ENCODE measurements at regions not wholly inside any gene's neighbourhood (a gene's known extent, or its start where the extent isn't known, plus 50 kb on each side); places are given as distances from the start of the nearest gene placed in this dataset.
"Not testable (repeated sequence)": the region's sequence is repeated elsewhere in the genome, so short reads cannot be mapped to it uniquely, and the experiment has no call there.

DNA sequence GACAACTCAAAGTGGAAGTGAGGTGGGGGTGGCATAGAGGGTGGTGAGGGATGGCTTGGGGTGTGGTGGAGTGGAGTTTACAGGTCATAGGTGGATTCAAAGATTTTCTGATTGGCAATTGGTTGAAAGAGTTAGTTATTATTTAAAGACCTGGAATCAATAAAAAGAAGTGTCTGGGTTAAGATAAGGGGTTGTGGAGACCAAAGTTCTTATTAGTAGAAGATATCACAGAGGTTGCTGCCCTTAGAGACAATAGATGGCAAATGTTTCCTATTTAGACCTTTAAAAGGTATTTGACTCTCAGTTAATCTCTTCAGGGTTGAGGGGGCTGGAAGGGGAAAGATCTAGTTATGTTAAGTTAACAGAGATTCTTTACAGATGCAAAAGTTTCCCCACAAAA is 412.3 kb upstream of the TBL1XR1 start:
- no peak for DNase-seq

DNA sequence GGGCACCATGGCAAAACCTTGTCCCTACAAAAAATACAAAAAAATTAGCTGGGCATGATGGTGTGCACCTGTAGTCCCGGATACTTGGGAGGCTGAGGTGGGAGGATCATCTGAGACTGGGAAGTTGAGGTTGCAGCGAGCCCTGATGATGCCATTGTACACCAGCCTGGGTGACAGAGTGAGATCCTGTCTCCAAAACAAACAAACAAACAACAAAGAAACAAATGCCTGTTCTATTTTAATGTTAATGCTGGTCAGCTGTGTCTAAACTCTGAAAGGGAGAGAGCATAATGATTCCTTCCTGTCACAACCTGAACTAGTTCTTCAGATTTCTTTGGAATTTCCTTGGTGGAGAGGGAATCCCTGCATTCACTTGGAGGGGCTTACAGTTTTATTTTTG is 413.0 kb upstream of the TBL1XR1 start:
- DNase-seq = no peak

DNA sequence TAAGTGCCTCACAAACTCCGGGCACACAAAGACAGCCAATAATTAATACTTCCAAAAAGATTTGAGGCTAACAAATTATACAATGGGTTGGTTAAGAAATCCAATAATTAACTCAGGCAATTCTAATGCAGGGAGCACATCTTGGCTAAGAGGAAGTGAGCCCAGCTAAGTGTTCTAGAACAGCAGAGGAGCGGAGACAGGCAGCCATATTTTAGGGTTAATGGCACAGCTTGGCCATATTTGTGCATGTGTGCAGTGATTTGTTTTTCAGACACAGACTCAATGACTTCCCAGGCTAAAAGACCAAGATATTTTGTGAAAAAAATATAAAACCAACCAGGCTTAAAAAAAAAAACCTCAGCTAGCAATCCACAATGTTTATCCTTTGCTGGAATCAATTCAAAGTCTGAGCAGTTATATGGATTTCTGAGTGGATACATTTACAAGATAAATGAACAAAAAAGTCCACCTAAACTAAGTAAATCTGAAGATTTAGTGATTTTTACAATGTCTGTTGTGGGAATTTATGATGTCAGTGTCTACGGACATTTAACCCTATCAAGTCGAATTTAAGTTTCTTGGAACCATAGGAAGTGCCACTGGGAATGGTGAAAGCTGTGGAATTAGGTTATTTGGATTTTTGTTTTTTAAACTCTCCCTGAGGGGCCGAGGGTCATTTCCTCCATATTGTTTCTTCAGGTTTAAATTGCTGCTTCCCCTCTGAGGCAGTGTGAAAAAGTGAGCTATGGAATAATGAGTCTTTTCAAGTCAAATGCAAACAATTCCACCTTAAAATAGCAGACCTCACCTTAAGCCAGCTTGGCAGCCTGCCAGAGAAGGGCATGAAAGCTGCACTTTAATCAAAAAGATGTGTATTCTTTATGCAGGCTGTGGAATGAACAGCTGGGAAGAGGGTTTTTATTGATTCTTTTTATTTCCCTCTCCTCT is 413.7 kb upstream of the TBL1XR1 start:
- no peak for DNase-seq

DNA sequence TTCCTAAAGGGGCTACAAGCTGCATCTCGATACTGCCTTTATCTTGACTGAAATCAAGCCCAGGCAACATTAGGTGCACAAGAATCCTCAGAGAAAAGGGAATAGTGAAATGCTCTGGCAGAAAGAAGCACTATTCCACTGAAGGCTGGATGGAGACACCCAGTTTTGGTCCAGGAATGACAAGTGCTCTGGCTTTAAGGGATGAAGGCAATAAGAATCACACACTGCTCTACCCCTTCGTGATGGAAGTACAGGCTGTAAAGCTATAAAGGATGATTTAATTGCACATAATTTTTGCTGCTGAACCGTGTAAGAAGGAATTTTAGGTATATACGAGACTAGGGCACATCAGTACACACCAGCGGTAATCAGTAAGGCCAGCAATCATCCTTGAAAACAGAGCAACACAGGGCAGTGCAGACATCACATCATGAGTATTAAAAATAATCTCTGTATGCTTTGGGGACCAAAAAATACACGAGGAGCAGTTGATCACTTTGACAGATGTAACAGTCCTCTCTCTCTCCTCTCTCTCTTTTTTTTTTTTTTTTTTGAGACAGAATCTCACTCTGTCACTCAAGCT is 414.6 kb upstream of the TBL1XR1 start:
- no peak for DNase-seq

DNA sequence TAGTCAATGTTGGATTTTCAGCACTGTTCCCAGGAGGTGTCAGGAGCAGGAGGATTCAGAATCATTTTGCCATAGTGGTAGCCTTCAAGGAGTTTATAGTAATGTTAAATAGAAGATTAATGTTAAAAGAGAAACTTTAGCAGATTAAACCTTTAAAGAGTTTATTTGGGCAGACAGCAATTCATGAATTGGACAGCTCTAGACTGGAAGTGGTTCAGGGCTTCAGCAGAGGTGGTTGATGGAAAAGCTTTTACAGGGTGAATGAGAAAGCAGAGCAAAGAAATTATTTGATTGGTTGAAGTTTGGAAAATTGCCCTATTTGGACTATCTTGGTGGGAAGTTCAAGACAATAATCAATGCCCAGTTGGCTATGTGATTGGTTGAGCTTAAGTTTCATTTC is 416.6 kb upstream of the TBL1XR1 start:
- no peak for DNase-seq

DNA sequence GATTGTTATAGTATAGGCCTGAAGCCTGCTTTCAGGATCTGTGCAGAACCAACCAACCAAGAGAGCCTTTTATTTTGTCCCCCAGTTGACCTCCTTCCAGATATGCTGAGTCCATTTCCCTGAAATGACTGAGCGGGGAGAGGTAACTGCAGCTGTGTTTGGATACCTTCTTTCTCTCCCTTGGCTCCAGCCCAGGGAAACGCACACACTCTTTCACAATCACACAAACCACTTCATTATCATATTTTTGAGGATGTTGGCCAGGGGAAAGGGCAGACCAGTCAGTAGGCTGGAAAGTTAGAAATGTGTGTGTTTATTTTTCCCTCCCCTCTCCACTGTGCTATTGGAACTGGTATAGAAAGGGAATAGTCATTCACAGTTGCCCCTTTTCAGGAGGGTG is 417.7 kb upstream of the TBL1XR1 start:
- no peak for DNase-seq

DNA sequence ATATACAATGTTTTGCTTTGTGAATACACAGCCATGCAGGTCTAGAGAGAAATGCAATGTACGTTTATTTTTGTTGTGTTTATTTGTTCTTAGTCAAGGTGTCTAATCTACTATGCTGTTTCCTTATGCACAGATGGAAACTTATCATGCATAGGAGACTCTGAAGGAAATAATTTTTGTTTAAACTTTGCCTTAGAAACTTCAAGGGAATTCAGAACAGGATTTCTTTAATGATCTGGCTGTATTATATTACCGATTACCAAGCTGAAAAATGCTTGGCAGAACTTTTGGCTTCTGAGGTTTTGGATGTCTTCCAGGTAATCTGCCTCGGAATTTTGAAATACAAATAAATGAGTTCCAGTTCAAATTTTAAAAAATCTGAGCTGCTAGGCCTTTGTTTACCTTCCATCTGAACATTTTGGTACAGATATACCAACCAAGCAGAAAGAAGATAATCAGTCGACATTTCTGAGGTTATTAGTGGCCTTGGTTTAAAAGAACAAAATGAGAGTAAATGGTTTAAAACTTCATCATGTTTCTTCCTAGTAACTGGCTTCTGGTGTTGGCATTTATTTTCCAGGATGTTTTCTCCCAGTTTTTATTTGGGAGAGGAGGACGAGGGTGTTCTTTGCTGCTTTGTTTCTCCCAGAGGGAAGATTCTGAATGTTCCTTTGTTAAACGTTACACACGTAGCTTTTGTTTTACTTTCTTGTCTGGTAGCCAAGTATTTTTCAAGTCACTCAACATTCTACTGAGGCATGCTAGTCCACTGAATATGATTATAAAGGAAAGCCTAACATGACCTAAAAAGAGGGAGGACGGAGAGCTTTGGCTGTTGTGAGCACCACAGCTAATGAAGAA is 421.8 kb upstream of the TBL1XR1 start:
- no peak for DNase-seq

DNA sequence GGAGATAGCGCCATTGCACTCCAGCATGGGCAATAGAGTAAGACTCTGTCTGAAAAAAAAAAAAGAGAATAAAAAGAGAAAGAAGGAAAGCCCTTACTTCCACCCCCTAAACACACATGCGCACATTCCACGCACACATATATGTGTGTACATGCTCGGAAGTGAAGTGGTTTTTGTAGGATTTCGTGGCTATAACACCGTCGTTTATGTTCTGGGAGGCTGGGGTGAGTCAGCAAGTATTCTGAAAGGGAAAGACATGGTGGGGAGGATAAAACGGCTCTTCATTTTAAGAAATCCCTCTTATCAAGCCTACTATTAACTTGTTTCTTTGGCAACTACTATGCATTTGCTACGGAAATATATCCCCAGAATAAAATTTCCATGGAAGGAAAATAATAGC is 422.8 kb upstream of the TBL1XR1 start:
- no peak for DNase-seq

DNA sequence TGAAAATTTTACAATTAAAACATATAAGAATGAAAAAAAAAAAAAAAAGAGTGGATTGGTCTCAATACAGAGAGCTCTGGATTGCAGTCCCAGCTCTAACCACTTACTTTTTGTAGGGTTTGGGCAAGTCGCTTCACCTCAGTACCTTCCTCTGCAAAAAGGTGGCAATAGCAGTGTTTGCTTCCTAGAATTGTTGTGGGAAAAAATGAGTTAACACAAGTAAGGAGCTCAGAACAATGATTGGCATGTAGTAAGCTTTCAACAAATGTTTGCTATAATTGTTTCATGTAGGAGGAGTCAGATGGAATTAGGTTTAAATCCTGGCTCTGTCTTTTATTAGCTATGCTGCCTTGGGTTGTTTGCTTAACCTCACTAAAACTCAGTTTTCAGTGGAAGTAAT is 425.2 kb upstream of the TBL1XR1 start:
- DNase-seq = no peak

DNA sequence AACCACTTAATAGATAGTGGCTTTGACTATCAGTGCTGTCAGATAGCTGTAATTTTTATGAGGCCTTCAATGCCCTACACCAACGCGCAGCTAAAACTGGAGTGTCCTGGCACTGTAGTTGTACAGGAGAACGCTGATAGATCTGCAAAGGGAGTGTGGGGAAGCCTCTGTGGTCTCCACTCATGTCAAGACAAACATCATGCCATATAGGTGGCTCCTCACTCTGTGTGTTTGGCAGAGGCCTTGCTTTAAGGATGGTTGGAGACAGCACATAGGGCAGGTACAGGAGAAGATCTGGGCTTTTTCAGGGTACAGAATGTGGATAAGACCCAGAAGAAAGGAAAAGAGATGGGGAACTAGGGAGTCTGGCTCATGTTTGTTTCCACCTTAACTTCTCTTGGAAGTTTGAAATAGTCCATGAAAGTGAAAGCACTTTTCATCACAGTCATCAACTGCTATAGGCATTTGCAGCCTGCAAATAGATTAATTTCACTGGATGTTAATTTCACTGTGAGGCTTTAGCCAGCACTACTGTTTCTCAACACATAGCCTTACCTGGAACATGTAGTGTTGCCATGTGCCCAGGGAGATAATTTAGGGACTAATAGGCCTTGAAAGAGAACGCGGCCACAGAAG is 425.8 kb upstream of the TBL1XR1 start:
- DNase-seq = no peak

DNA sequence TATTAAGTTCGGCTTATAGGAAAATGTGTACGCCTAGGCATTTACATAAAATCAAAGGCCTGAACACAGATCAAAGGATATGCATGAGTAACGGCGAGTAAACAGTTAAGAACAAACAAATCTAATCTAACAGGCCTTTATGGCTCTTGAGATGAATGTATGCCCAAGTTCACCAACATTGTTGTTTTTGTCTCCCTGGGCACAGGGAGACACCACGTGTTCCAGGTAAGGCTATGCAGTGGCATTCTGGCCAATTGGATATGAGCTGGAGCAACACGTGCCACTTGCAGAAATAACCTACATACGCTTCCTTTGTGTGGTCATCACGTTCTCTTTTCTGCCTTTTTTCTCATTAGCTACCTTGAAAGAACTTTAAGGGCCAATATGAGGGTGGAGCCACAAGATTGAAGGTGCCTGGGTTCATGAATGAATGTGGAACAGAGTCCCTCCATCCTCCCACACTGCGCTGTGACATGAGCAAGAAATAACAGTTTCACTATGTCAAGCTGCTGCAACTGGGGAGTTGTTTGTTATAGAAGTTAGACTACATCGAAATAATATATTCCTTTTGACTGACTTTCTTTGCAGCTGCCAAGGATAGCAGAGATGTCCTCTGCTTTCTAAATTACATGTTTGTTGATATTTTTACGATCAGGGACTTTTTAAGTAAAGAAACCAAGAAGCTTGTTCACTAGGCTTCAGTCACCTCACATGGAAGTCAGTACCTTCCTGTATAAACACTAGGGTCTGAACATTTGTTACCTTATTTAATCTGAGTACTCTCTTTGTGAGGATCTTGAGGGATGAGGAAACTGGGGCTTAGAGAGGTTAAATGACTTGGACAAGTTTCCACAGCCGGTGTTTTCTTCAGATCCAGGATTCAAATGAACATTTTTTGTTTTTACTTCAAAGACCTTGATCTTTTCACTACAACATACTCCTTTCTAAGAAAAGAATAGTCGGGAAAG is 427.5 kb upstream of the TBL1XR1 start:
- no peak for DNase-seq

DNA sequence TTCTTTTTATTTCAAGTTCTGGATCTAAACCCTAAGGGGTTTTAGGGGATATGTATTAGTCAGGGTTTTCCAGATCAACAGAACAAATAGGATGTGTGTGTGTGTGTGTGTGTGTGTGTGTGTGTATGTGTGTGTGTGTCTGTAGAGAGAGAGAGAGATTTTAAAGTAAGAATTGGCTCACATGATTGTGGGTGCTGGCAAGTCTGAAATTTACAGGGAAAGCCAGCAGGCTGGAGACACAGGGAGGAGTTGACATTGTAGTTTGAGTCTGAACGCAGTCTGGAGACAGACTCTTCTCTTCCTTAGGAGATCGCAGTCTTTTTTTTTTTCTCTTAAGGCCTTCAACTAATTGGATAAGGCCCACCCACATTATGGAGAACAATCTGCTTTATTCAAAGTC is 428.8 kb upstream of the TBL1XR1 start:
- DNase-seq = no peak

DNA sequence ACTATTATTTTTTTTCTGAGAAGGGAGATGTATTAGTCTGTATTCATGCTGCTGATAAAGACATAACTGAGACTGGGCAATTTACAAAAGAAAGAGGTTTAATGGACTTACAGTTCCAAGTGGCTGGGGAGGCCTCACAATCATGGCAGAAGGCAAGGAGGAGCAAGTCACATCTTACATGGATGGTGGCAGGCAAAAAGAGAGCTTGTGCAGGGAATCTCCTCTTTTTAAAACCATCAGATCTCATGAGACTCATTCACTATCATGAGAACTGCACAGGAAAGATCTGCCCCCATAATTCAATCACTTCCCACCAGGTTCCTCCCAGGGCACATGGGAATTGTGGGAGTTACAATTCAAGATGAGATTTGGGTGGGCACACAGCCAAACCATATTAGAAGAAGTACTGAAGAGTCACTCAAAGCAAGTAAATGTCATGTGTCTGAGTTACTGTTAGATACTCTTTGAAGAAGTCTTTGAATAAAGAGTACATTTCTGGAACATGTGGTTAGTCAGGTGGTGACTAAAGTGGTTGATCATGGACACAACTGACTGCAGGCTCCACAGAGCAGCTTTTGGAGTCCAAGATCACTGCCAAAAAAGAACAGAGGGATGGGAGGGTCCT is 430.9 kb upstream of the TBL1XR1 start:
- DNase-seq = not testable (repeated sequence)

DNA sequence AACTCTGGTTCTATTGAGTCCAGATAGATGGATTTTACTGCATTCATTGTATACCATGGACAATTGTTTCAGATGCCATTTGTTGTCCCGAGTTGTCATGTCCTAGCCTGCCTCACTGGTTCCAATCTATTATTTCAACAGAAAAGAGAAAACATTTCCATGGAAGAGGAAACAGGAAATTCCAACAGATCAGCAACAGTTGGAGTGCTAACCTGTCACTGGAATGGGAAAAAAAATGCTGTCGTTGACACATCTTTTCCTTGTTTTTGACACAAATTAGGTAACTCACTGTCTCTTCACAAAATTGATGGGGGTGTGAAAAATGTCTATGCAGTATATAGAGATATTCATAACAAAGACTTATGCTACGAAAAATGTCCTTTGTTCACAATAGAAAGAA is 432.0 kb upstream of the TBL1XR1 start:
- DNase-seq = no peak

DNA sequence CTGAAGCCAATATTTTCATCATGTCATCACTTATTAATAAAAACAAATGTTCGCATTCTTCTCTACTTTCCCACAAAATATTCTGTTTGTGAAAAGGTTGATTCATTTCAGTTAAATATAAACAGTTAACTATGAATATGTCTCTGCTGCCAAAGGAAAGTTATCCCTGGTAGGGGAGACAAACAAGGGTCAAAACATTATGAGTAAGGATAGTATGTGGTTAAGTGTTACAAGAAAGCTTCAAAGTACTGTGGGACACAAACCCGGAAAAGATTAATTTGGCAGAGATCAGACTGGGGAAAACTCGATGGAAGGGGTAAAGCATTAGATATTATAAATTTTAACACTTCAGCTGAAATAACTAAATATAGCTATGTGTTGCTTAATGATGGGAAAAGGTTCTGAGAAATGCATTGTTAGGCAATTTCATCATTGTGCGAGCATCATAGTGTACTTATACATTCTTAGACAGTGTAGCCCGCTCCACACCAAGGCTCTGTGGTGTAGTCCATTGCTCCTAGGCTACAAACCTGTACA is 436.5 kb upstream of the TBL1XR1 start:
- DNase-seq = no peak

DNA sequence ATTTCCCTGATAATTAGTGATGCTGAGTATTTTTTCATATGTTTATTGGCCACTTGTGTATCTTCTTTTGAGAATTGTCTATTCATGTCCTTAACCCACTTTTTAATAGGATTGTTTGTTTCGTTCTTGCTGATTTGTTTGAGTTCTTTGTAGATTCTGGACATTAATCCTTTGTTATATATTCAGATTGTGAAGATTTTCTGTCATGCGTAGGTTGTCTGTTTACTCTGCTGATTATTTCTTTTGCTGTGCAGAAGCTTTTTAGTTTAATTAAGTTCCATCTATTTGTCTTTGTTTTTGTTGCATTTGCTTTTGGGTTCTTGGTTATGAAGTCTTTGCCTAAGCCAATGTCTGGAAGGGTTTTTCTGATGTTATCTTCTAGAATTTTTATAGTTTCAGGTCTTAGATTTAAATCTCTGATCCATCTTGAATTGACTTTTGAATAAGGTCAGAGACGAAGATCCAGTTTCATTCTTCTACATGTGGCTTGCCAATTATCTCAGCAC is 438.4 kb upstream of the TBL1XR1 start:
- not testable (repeated sequence) for DNase-seq

DNA sequence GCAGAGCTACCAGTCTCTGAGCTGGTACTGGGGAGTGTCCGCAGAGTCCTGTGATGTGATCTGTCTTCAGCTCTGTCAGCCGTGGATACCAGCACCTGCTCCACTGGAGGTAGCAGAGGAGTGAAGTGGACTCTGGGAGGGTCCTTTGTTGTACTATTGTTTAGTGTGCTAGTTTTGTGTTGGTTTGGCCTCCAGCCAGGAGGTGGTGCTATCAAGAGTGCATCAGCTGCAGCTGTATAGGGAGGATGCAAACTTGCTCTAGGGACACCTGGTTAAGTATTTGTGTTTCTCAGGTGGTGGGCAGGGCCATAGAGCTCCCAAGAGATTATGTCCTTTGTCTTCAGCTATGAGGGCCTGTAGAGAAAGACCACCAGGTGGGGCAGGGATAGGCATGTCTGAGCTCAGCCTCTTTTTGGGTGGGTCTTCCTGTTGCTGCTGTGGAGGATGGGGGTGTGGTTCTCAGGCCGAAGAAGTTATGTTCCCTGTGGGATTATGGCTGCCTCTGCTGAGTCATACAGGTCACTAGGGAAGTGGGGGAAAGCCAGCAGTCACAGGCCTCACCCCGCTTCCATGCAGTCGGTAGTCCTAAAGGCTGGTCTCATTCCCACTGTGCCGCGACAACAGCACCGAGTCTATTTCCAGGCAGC is 443.2 kb upstream of the TBL1XR1 start:
- no peak for DNase-seq

DNA sequence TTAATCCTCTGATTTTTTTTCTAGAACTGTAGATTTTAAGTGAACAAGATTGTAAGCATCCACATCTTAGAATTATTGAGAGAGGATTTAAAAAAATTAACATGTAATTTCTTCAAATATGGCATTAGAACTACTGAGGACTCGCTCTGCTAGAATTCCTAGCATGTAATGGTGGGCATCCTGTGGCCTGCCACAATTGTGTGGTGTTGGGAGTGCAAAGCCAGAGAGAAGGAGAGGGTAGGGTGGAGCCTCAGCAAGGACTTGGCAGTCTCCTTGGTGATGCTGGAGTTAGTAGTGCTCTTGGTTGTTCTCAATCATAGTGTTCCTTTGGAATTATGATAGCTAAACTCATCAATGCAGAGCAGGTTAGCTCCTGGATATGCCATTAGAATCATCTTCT is 443.9 kb upstream of the TBL1XR1 start:
- no peak for DNase-seq

DNA sequence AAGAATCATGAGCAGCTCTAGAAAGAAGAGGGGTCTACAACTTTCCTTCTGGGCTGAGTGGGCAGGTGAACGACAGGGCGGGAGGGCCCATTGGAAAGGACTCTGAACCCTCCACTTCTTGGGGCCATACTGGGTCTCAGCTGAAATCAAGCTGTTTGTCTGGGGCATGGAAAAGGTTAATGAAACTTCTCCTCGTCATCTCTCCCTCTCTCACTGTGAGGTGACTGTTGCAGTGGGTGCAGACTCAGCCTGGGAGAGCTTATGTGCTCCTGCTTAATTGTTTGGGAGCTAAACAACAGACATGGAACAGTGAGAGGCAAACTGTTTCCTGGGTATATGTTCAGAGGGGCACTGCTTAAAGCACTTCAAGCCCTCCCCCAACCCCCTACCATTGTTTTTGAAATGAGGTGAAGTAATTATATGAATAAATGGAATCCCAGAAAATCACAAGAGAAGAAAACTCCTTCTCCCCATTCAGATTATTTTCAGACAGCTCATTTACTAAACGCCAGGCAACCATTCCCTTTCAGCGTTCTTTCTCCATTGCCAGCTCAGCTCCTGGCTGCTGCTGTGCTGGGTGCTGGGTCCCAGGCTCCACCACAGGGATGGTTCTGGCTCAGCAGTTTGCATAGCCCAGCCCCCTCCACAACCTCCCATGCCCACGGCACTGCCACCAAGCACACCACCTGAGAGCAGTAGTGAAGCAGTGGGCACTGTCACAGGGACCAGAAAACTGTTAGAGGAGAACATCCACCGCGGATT is 444.9 kb upstream of the TBL1XR1 start:
- no peak for DNase-seq

DNA sequence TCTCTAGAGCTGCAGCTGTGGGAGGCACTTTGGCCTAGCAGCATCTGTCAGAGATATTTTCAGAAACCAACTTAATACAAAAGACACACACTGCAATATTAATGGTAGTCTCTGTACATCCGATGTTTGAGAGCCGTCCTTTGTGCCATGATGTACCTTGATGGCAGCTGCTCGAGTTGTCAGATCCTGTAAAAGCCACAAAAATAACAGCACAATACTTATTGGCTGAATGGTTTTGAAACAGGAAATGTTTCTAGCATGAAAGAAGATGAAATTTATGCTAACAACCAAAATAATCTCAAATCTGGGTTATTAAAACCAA is 445.5 kb upstream of the TBL1XR1 start:
- no peak for DNase-seq

Data from activated CD4-positive, alpha-beta T cell treated with anti-CD3 and anti-CD28 coated beads for 4 hours (primary cell).